ENCODE measurements at regions not wholly inside any gene's neighbourhood (a gene's known extent, or its start where the extent isn't known, plus 50 kb on each side); places are given as distances from the start of the nearest gene placed in this dataset.

DNA sequence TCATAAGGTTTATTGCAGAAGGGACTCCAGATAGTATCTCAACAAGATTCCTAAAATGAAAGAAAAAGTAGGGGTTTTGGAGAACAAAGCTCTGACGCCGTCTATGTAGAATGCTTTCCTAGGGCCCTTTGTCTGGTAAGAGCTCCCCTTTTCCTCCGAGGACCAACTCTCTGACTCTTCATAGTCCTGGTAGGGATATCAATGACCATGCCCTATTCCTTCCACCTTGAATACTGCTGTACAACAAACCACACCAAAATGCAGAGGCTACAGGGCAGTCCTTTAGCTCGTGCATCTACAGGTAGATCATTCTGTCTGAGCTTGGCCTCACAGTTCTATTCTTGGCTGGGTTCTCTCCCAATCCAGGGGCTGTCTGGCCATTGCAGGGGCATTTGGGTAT lies 190.3 kb downstream of the WDR11 start:
- Histone ChIP-seq H3K79me2 (ENCODE audit: insufficient read depth, low read length) (no peaks in the 10 kb centered on the region), H2AFZ (ENCODE audit: low read depth, low read length, severe bottlenecking) (no peak overlapping the region), H3K9me2 (replicated peaks; ENCODE audit: insufficient read depth, low read length) (no peaks in the 10 kb centered on the region), H4K20me1 (ENCODE audit: low read depth, low read length) (no peaks in the 10 kb centered on the region), H3K27me3 (ENCODE audit: low read length) (no peaks in the 10 kb centered on the region), H3K4me2 (ENCODE audit: low read depth, low read length, poor library complexity, severe bottlenecking) (no peak overlapping the region), H3K36me3 (ENCODE audit: low read length) (no peaks in the 10 kb centered on the region), H3K27ac (ENCODE audit: low read depth, low read length) (no peak overlapping the region), H3K4me3 (ENCODE audit: insufficient read depth, low read length, poor library complexity, severe bottlenecking) (no peak overlapping the region), H3F3A (ENCODE audit: insufficient read depth) (no peaks in the 10 kb centered on the region), H3K9ac (ENCODE audit: low read length) (no peak overlapping the region), H3K9me3 (ENCODE audit: insufficient read depth, low read length) (no peaks in the 10 kb centered on the region)
- TF ChIP-seq CTCF (IDR thresholded peaks at IDR 0.05; ENCODE audit: insufficient read depth, low read length, poor library complexity, severe bottlenecking) = no peak
- no peak for TF ChIP-seq EZH2phosphoT487 (conservative IDR thresholded peaks at IDR 0.05; ENCODE audit: low read length)

- TF ChIP-seq EZH2phosphoT487 (conservative IDR thresholded peaks at IDR 0.05; ENCODE audit: low read length) (no peak), CTCF (IDR thresholded peaks at IDR 0.05; ENCODE audit: insufficient read depth, low read length, poor library complexity, severe bottlenecking) (no peak)
- Histone ChIP-seq H3K9me2 (replicated peaks; ENCODE audit: insufficient read depth, low read length) (no peaks in the 10 kb centered on the region), H3K79me2 (ENCODE audit: insufficient read depth, low read length) (no peaks in the 10 kb centered on the region), H3K9me3 (ENCODE audit: insufficient read depth, low read length) (no peaks in the 10 kb centered on the region), H2AFZ (ENCODE audit: low read depth, low read length, severe bottlenecking) (no peak overlapping the region), H3K9ac (ENCODE audit: low read length) (no peak overlapping the region), H3K27me3 (ENCODE audit: low read length) (no peaks in the 10 kb centered on the region), H3F3A (ENCODE audit: insufficient read depth) (no peaks in the 10 kb centered on the region), H4K20me1 (ENCODE audit: low read depth, low read length) (no peaks in the 10 kb centered on the region), H3K36me3 (ENCODE audit: low read length) (no peaks in the 10 kb centered on the region), H3K4me3 (ENCODE audit: insufficient read depth, low read length, poor library complexity, severe bottlenecking) (no peak overlapping the region), H3K4me2 (ENCODE audit: low read depth, low read length, poor library complexity, severe bottlenecking) (no peak overlapping the region), H3K27ac (ENCODE audit: low read depth, low read length) (no peak overlapping the region)
These were observed 190.7 kb downstream of the WDR11 start for GRCh38 chr10:121041906-121042305.

DNA sequence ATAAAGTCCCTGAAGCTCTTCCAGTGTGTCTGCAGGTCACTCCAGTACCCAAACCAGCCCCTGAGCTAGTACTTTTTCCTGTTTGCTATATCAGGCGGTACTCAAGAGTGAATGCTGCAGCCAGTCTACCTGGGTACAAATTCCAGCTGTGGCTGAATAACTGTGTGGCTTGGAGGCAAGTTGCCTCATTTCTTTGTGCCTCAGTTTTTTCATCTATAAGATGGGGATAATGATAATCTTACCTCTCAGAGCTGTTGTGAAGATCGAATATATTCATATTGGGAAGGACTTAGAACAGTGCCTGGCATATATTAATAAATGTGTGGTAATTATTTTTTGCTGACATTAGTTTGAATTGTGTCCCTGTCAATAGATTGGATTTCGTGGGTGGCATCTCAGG lies 191.2 kb downstream of the WDR11 start:
- H3K27ac ChIP-seq (ENCODE audit: low read depth, low read length) = no peak overlapping the region
- H3K9ac ChIP-seq (ENCODE audit: low read length) = no peak overlapping the region
- H3K9me3 ChIP-seq (ENCODE audit: insufficient read depth, low read length) = no peaks in the 10 kb centered on the region
- no peak for TF ChIP-seq EZH2phosphoT487 (conservative IDR thresholded peaks at IDR 0.05; ENCODE audit: low read length)
- TF ChIP-seq CTCF (IDR thresholded peaks at IDR 0.05; ENCODE audit: insufficient read depth, low read length, poor library complexity, severe bottlenecking) = no peak
- H2AFZ ChIP-seq (ENCODE audit: low read depth, low read length, severe bottlenecking) = no peak overlapping the region
- H3K27me3 ChIP-seq (ENCODE audit: low read length) = no peaks in the 10 kb centered on the region
- no peaks in the 10 kb centered on the region for H3K36me3 ChIP-seq (ENCODE audit: low read length)
- H3K4me3 ChIP-seq (ENCODE audit: insufficient read depth, low read length, poor library complexity, severe bottlenecking) = no peak overlapping the region
- H4K20me1 ChIP-seq (ENCODE audit: low read depth, low read length) = no peaks in the 10 kb centered on the region
- H3F3A ChIP-seq (ENCODE audit: insufficient read depth) = no peaks in the 10 kb centered on the region
- no peak overlapping the region for H3K4me2 ChIP-seq (ENCODE audit: low read depth, low read length, poor library complexity, severe bottlenecking)
- no peaks in the 10 kb centered on the region for H3K79me2 ChIP-seq (ENCODE audit: insufficient read depth, low read length)
- H3K9me2 ChIP-seq (replicated peaks; ENCODE audit: insufficient read depth, low read length) = no peaks in the 10 kb centered on the region
